ENCODE measurements at regions not wholly inside any gene's neighbourhood (a gene's known extent, or its start where the extent isn't known, plus 50 kb on each side); places are given as distances from the start of the nearest gene placed in this dataset.

GRCh38 chr11:28619846-28620540, 511.8 kb downstream of the METTL15 start:
- DNase-seq (ENCODE audit: low read depth in 2 of 2) = no peak

GRCh38 chr11:28618416-28618815, 510.2 kb downstream of the METTL15 start:
- DNase-seq (ENCODE audit: low read depth in 2 of 2) = no peak

GRCh38 chr11:28616160-28616965, 508.2 kb downstream of the METTL15 start:
- no peak for DNase-seq (ENCODE audit: low read depth in 2 of 2)

- no peak for DNase-seq (ENCODE audit: low read depth in 2 of 2)
Measured at GRCh38 chr11:28615542-28615941, 507.4 kb downstream of the METTL15 start.

GRCh38 chr11:28606930-28607329, 498.7 kb downstream of the METTL15 start:
- no peak for DNase-seq (ENCODE audit: low read depth in 2 of 2)

- DNase-seq (ENCODE audit: low read depth in 2 of 2) = no peak
Measured at GRCh38 chr11:28599656-28600055, 491.5 kb downstream of the METTL15 start.

GRCh38 chr11:28598531-28598930, 490.3 kb downstream of the METTL15 start:
- no peak for DNase-seq (ENCODE audit: low read depth in 2 of 2)

- DNase-seq (ENCODE audit: low read depth in 2 of 2) = no peak
Measured at GRCh38 chr11:28596816-28597215, 488.6 kb downstream of the METTL15 start.

GRCh38 chr11:28592141-28592540, 484.0 kb downstream of the METTL15 start:
- DNase-seq (ENCODE audit: low read depth in 2 of 2) = no peak

- no peak for DNase-seq (ENCODE audit: low read depth in 2 of 2)
Measured at GRCh38 chr11:28584992-28585391, 476.8 kb downstream of the METTL15 start.

GRCh38 chr11:28582506-28582905, 474.3 kb downstream of the METTL15 start:
- no peak for DNase-seq (ENCODE audit: low read depth in 2 of 2)

GRCh38 chr11:28581286-28582242, 473.4 kb downstream of the METTL15 start:
- no peak for DNase-seq (ENCODE audit: low read depth in 2 of 2)

- DNase-seq (ENCODE audit: low read depth in 2 of 2) = no peak
Measured at GRCh38 chr11:28571371-28571770, 463.2 kb downstream of the METTL15 start.

GRCh38 chr11:28569106-28569505, 460.9 kb downstream of the METTL15 start:
- no peak for DNase-seq (ENCODE audit: low read depth in 2 of 2)

- no peak for DNase-seq (ENCODE audit: low read depth in 2 of 2)
Measured at GRCh38 chr11:28566339-28567089, 458.3 kb downstream of the METTL15 start.

GRCh38 chr11:28559492-28559891, 451.3 kb downstream of the METTL15 start:
- no peak for DNase-seq (ENCODE audit: low read depth in 2 of 2)

GRCh38 chr11:28547321-28547741, 439.1 kb downstream of the METTL15 start:
- no peak for DNase-seq (ENCODE audit: low read depth in 2 of 2)

GRCh38 chr11:28545536-28545935, 437.3 kb downstream of the METTL15 start:
- DNase-seq (ENCODE audit: low read depth in 2 of 2) = no peak

- no peak for DNase-seq (ENCODE audit: low read depth in 2 of 2)
Measured at GRCh38 chr11:28542561-28542960, 434.4 kb downstream of the METTL15 start.

- DNase-seq (ENCODE audit: low read depth in 2 of 2) = no peak
Measured at GRCh38 chr11:28539239-28540030, 431.2 kb downstream of the METTL15 start.

All from stimulated activated CD8-positive, alpha-beta memory T cell treated with anti-CD3 and anti-CD28 coated beads, Interleukin-2, amount 100 ng/mL, for 48 hours (primary cell).